ENCODE measurements at regions not wholly inside any gene's neighbourhood (a gene's known extent, or its start where the extent isn't known, plus 50 kb on each side); places are given as distances from the start of the nearest gene placed in this dataset.

DNA sequence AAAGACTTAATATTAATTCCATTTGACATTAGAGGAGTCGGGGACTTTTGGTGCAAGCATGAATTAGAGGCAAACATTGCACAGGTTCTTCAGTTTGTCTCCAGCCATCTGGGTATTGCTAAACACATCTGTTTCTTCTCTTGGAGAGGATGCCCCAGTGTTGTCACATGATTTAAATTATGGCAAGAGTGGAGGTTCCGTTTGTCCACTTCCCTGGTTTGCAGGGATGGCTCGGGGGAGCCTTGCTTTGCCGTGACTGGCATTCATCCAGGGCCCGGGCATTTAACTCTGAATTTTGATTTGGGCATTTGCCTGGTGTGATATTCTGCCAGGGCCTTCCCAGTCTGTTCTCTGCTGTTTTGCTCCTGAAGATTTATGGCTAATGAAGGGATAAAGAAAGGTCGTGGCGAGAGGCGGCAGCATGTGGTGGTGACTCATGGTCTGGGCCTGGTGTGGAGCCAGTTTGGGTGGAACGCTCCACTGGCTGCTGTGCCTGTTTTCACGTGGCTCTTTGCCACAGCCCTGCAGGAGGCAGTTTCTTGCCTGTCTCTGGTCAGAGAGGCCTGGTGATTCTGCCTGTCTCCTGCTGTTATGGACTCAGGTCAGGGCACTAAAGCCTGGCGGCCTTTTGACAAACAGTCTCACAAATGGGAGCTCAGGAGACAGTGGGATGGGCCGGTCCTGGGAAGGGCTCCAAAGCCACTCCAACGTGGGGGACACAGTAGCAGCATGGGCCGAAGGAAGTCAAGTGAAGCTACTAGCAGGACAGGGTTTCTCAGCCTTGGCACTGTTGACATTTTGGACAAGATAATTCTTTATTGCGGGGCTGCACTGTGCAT, 99.4 kb upstream of the PGRMC2 start:
- Histone ChIP-seq H3K4me1 (peaks cover 19 to 48% (median 30%) of the 10 kb centered on the region in 4 donors), H3K27me3 (no peaks in the 10 kb centered on the region), H3K36me3 (no peaks in the 10 kb centered on the region), H3K27ac (peak overlapping the region; percentile 63 to 86 (median 82)), H3K9me3 (no peaks in the 10 kb centered on the region), H3K4me3 (no peak overlapping the region)
- intact Hi-C loops (cut with DNase I; ENCODE audit: low total_unique reads) = no loop called here
- 24 to 32% (median 25%) methylated on average over 13 to 15 of the region's 15 CpGs for WGBS, 5 donors
- TF ChIP-seq POLR2AphosphoS5 (IDR thresholded peaks at IDR 0.05) = peak; percentile 66 to 94 (median 88)
- peak; percentile 62 for TF ChIP-seq EP300 (IDR thresholded peaks at IDR 0.05)
- TF ChIP-seq POLR2A (IDR thresholded peaks at IDR 0.05) = no peak
- TF ChIP-seq, protein P1, sequence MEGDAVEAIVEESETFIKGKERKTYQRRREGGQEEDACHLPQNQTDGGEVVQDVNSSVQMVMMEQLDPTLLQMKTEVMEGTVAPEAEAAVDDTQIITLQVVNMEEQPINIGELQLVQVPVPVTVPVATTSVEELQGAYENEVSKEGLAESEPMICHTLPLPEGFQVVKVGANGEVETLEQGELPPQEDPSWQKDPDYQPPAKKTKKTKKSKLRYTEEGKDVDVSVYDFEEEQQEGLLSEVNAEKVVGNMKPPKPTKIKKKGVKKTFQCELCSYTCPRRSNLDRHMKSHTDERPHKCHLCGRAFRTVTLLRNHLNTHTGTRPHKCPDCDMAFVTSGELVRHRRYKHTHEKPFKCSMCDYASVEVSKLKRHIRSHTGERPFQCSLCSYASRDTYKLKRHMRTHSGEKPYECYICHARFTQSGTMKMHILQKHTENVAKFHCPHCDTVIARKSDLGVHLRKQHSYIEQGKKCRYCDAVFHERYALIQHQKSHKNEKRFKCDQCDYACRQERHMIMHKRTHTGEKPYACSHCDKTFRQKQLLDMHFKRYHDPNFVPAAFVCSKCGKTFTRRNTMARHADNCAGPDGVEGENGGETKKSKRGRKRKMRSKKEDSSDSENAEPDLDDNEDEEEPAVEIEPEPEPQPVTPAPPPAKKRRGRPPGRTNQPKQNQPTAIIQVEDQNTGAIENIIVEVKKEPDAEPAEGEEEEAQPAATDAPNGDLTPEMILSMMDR (IDR thresholded peaks at IDR 0.05) = no peak
- peak; percentile 81 to 90 for DNase-seq

DNA sequence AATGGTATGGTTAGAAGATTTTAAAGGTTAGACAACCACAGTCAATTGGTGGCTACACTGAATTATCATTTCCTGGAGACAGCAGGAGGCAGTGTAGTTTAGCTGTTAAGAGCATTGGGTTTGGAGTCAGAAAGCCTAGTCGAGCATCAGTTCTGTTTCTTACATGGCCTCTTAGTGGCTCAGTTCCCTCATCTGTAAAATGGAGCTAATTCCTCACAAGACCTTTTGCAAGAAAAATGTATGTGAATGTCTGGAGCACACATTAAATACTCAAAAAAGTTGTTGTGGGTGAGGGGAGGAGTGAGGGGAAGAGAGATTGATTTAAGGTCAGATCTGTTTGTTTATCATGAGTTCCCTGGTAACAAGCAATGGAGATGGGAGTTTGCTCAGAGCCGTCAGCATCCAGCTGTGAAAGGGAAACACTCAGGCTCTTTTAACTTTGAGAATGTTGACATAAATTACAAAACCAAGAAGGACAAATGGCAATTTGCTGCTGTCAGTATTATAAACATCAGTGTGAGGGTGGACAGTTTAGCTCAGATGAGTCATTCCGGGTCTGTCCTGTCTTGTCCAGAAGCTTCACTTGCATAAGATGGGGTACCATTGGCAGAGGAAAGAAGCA, 98.2 kb upstream of the PGRMC2 start:
- intact Hi-C loops (cut with DNase I; ENCODE audit: low total_unique reads) = no loop called here
- WGBS, 5 donors = 50 to 65% (median 59%) methylated on average over 3 of the region's 3 CpGs
- peak in 2 of 3 donors; percentile 47 to 69 for TF ChIP-seq POLR2AphosphoS5 (IDR thresholded peaks at IDR 0.05)
- TF ChIP-seq, protein P1 (IDR thresholded peaks at IDR 0.05) = no peak
- peaks cover 19 to 48% (median 30%) of the 10 kb centered on the region in 4 donors for H3K4me1 ChIP-seq
- no peaks in the 10 kb centered on the region for H3K27me3 ChIP-seq
- H3K36me3 ChIP-seq = no peaks in the 10 kb centered on the region
- no peak overlapping the region for H3K4me3 ChIP-seq
- peak in 1 of 2 donors; percentile 57 for DNase-seq
- peak overlapping the region; percentile 59 to 86 (median 82) for H3K27ac ChIP-seq
- H3K9me3 ChIP-seq = no peaks in the 10 kb centered on the region

DNA sequence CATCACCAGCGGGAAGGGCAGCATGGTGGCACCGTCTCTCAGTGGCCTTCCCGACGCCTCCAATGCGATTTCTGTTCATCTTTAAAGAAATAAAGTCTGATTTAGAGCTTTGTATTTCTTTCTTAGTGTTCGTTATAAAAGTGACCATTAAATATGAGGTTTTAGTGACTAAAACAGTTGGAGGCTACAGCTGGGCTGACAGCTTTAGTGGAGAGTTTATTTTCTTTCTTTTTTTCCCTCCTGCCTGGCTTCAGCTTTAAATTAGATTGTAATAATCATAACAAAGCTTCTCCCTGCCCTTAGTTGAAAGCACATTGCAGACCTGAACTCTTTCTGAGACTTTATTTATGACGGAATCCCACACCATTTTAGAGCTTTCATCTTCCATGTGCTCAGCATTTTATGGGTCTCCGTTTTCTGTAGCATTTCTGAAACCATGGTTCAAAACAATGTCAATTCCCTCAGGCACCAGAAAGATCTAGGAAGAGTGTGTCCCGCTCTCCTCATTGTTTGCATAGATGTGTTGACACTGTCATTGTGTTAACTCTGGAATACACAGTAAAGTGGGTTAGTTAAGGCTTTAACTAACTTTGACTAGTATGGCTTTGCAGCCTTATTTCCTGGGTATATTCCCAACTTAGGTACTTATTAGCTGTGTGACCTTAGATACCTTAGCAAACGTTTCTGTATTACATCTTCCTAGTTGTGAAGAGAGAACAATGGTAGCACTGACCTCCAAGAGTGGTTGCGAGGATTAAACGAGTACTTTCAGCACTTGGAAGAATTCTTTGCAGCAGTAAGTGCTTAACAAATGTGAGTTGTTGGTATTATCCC, 97.4 kb upstream of the PGRMC2 start:
- H3K4me1 ChIP-seq = peaks cover 20 to 52% (median 32%) of the 10 kb centered on the region in 4 donors
- no peak for DNase-seq
- H3K9me3 ChIP-seq = no peaks in the 10 kb centered on the region
- TF ChIP-seq EP300 (IDR thresholded peaks at IDR 0.05) = no peak
- TF ChIP-seq POLR2A (IDR thresholded peaks at IDR 0.05) = no peak
- no peak for TF ChIP-seq POLR2AphosphoS5 (IDR thresholded peaks at IDR 0.05)
- TF ChIP-seq, protein P1 (IDR thresholded peaks at IDR 0.05) = no peak
- no peaks in the 10 kb centered on the region for H3K27me3 ChIP-seq
- H3K36me3 ChIP-seq = no peaks in the 10 kb centered on the region
- peak overlapping the region in 4 of 5 donors; percentile 70 to 86 (median 82) for H3K27ac ChIP-seq
- intact Hi-C loops (cut with DNase I; ENCODE audit: low total_unique reads) = no loop called here
- whole genome bisulfite sequencing, 5 donors = 73 to 81% (median 78%) methylated on average over 12 of the region's 12 CpGs
- no peak overlapping the region for H3K4me3 ChIP-seq

DNA sequence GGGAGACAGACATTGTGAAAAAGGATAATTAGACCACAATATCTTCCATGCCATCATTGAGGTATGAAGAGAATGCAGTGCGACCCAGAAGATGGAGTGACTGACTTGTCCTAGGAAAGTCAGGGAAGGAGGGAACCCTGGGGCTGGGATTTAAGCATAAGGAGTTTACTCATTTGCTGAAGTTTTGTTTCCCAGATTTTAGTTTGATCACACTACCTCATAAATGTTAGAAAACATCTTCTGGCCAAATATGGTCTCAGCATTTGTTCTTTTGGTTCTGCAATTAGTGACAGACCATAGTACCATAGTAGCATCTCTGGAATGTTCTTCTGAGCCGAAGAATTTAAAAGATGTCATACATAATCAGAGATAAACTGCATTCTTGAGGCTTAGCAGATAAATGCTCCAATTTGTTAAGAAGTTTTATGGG, 96.5 kb upstream of the PGRMC2 start:
- DNase-seq = no peak
- no peaks in the 10 kb centered on the region for H3K9me3 ChIP-seq
- 79 to 86% (median 85%) methylated on average over 2 of the region's 2 CpGs for WGBS, 5 donors
- TF ChIP-seq, protein P1 (IDR thresholded peaks at IDR 0.05) = no peak
- TF ChIP-seq EP300 (IDR thresholded peaks at IDR 0.05) (no peak), POLR2AphosphoS5 (IDR thresholded peaks at IDR 0.05) (no peak), POLR2A (IDR thresholded peaks at IDR 0.05) (no peak)
- peak overlapping the region in 2 of 5 donors; percentile 70 to 86 for H3K27ac ChIP-seq
- no peaks in the 10 kb centered on the region for H3K27me3 ChIP-seq
- H3K4me1 ChIP-seq = peaks cover 20 to 52% (median 33%) of the 10 kb centered on the region in 4 donors
- intact Hi-C loops (cut with DNase I; ENCODE audit: low total_unique reads) = no loop called here
- no peaks in the 10 kb centered on the region for H3K36me3 ChIP-seq
- no peak overlapping the region for H3K4me3 ChIP-seq
